Hepatocyte (in vitro differentiated cells): ENCODE measurements at regions not wholly inside any gene's neighbourhood (a gene's known extent, or its start where the extent isn't known, plus 50 kb on each side); places are given as distances from the start of the nearest gene placed in this dataset.

Experiments
- EZH2 ChIP-seq: fragments of 200-600 bp; sonication (generic); IDR thresholded peaks from 2 replicates; pipeline ENCODE4 v1.6.1; 2016; ENCODE audit warnings: antibody characterized with exemption, mild to moderate bottlenecking, borderline replicate concordance
- TF ChIP-seq, protein P1 (sequence below): fragments of 200-600 bp; sonication (generic); IDR thresholded peaks from 2 replicates; pipeline ENCODE4 v1.5.1; 2016; ENCODE audit warnings: antibody characterized with exemption, mild to moderate bottlenecking; ENCODE audit not compliant: poor library complexity

DNA sequence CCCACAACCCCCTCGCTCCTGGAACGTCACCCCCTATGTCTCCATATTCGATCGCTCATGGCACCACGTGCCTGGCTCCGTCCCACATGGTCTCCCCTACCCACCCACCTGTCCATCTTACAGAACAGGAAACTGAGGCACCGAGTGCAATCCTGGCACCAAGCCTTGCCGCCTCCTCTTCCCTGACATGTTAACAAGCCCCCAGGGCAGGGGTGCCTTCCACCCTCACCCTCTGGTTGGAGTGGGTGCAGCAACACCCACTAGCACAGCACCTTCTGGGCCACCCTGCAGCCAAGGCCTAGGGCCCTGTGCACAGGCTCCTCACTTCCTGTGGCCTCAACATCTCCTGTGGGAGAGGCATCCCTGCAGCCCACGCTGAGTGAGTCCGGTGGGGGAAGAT is 110.3 kb downstream of the RFLNA start:
- TF ChIP-seq, protein P1, sequence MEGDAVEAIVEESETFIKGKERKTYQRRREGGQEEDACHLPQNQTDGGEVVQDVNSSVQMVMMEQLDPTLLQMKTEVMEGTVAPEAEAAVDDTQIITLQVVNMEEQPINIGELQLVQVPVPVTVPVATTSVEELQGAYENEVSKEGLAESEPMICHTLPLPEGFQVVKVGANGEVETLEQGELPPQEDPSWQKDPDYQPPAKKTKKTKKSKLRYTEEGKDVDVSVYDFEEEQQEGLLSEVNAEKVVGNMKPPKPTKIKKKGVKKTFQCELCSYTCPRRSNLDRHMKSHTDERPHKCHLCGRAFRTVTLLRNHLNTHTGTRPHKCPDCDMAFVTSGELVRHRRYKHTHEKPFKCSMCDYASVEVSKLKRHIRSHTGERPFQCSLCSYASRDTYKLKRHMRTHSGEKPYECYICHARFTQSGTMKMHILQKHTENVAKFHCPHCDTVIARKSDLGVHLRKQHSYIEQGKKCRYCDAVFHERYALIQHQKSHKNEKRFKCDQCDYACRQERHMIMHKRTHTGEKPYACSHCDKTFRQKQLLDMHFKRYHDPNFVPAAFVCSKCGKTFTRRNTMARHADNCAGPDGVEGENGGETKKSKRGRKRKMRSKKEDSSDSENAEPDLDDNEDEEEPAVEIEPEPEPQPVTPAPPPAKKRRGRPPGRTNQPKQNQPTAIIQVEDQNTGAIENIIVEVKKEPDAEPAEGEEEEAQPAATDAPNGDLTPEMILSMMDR: no peak
- no peak for TF ChIP-seq EZH2
